T-helper 17 cell (primary cell): ENCODE measurements at regions not wholly inside any gene's neighbourhood (a gene's known extent, or its start where the extent isn't known, plus 50 kb on each side); places are given as distances from the start of the nearest gene placed in this dataset.
"Not testable (repeated sequence)": the region's sequence is repeated elsewhere in the genome, so short reads cannot be mapped to it uniquely, and the experiment has no call there.

ENCODE experiments used
- ATAC-seq: fragments of 150-1000 bp; cut with Tn5 transposase; 2 replicates; pipeline ENCODE4 v1.10.0; 2021; ENCODE audit warnings: mild to moderate bottlenecking, moderate library complexity
- DNase-seq, 3 donors: peaks; one replicate each; pipeline versions ENCODE4 v3.0.0 to v3.0.0-alpha.2; 2020 to 2021
- H3K9me3 ChIP-seq: one replicate; pipeline ENCODE4 v1.7.0; 2013; ENCODE audit warnings: low read length, mild to moderate bottlenecking; ENCODE audit not compliant: control insufficient read depth, poor library complexity, severe bottlenecking
- H3K27ac Mint-ChIP-seq: one replicate; pipeline ENCODE4 v1.8.0; 2022; ENCODE audit warnings: mild to moderate bottlenecking, moderate library complexity, mixed read lengths
- H3K27me3 Mint-ChIP-seq: one replicate; pipeline ENCODE4 v1.8.0; 2022; ENCODE audit warnings: mixed read lengths
- H3K36me3 Mint-ChIP-seq: one replicate; pipeline ENCODE4 v1.8.0; 2022; ENCODE audit warnings: low read depth, mixed read lengths
- H3K4me1 Mint-ChIP-seq: one replicate; pipeline ENCODE4 v1.8.0; 2022; ENCODE audit warnings: mild to moderate bottlenecking, mixed read lengths
- H3K4me3 Mint-ChIP-seq: one replicate; pipeline ENCODE4 v1.8.0; 2022; ENCODE audit warnings: mild to moderate bottlenecking, moderate library complexity, mixed read lengths

DNA sequence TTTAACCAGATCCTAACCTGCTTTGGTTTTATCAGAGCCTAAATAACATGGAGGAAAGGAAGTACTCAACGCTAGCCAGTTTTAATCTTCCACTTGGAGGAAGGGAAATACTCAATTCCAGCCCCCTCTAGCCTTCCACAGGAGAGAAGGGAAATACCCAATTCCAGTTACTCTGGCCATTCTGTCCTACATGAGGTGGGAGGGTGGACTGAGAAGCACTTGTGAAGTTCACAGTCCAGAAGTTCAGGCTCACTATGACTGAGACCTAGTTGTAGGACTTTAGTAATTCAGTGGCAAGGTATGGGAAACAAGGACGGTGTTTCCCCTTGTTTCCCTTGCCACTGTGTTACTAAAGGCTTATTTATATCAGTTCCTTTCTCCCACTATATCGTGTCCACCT, 672.0 kb downstream of the RFPL4B start:
- no peaks in the 10 kb centered on the region for H3K4me1 Mint-ChIP-seq
- no peak overlapping the region for H3K4me3 Mint-ChIP-seq
- ATAC-seq (no peak), DNase-seq (no peak)
- no peaks in the 10 kb centered on the region for H3K27me3 Mint-ChIP-seq
- no peak overlapping the region for H3K27ac Mint-ChIP-seq
- no peaks in the 10 kb centered on the region for H3K9me3 ChIP-seq
- no peaks in the 10 kb centered on the region for H3K36me3 Mint-ChIP-seq

- no peak for DNase-seq
- no peak for ATAC-seq
- H3K4me3 Mint-ChIP-seq = no peak overlapping the region
- no peak overlapping the region for H3K27ac Mint-ChIP-seq
- H3K27me3 Mint-ChIP-seq = no peaks in the 10 kb centered on the region
- H3K36me3 Mint-ChIP-seq = no peaks in the 10 kb centered on the region
- H3K4me1 Mint-ChIP-seq = no peaks in the 10 kb centered on the region
- no peaks in the 10 kb centered on the region for H3K9me3 ChIP-seq
These were observed 680.6 kb downstream of the RFPL4B start for GRCh38 chr6:113027780-113028179.

DNA sequence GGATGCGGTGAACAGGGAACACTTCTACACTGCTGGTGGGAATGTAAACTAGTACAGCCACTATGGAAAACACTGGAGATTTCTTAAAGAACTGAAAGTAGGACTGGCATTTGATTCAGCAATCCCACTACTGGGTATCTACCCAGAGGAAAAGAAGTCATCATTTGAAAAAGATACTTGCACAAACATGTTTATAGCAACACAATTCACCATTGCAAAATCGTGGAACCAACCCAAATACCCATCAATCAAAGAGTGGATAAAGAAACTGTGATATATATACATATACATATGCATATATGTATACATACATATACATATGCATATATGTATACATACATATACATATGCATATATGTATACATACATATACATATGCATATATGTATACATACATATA, 682.0 kb downstream of the RFPL4B start:
- H3K9me3 ChIP-seq, H3K27ac Mint-ChIP-seq, ATAC-seq, DNase-seq, H3K36me3 Mint-ChIP-seq, H3K4me1 Mint-ChIP-seq, H3K4me3 Mint-ChIP-seq, H3K27me3 Mint-ChIP-seq: not testable (repeated sequence)

GRCh38 chr6:113031591-113032238, 684.6 kb downstream of the RFPL4B start:
- ATAC-seq (no peak), DNase-seq (no peak)
- Mint-ChIP-seq H3K27me3 (no peaks in the 10 kb centered on the region), H3K27ac (no peak overlapping the region), H3K36me3 (no peaks in the 10 kb centered on the region), H3K4me1 (no peaks in the 10 kb centered on the region), H3K4me3 (no peak overlapping the region)
- no peaks in the 10 kb centered on the region for H3K9me3 ChIP-seq

- Mint-ChIP-seq H3K27ac (no peak overlapping the region), H3K4me1 (no peaks in the 10 kb centered on the region), H3K36me3 (no peaks in the 10 kb centered on the region), H3K4me3 (no peak overlapping the region), H3K27me3 (no peaks in the 10 kb centered on the region)
- no peak for ATAC-seq
- no peaks in the 10 kb centered on the region for H3K9me3 ChIP-seq
- DNase-seq = no peak
These were observed 691.9 kb downstream of the RFPL4B start for GRCh38 chr6:113039005-113039404.

DNA sequence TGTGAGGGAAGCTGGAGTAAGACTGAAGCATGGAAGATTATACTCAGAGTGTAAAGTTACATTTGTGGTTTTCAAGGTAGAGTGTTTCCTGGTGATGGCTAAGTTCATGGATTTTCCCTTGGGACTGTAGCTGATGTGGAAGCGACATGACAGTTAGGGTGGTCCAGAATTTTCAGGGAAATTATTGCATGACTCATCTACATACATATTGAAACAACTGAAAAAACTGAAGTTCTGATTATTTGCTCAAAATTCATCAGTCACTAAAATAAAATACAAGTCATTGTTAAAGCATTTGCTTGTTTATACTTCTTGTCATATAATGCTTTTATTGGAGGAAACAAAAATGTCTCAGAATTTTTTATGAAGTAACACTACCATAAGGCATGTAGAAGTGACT, 700.0 kb downstream of the RFPL4B start:
- no peak overlapping the region for H3K27ac Mint-ChIP-seq
- H3K4me3 Mint-ChIP-seq = no peak overlapping the region
- H3K27me3 Mint-ChIP-seq = no peaks in the 10 kb centered on the region
- H3K36me3 Mint-ChIP-seq = no peaks in the 10 kb centered on the region
- no peaks in the 10 kb centered on the region for H3K9me3 ChIP-seq
- no peaks in the 10 kb centered on the region for H3K4me1 Mint-ChIP-seq
- ATAC-seq = no peak
- DNase-seq = no peak

DNA sequence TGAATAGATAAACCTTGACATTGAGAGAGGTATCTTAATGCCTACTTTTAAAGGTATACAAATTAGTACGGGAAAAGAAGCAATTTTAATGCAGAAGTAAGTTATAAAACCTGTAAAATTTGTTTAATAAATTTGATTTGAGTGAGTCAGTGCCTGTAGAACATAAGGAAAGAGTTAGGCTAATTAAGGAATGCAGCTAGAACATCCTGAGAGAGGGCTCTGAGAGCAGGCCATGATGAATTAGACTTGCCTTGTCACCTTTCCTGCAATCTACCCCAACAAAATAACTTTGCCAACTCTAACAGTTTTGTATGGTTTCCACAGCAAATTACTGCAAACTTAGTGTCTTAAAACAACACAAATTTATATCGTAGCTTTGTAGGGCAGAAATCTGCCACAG, 700.8 kb downstream of the RFPL4B start:
- H3K36me3 Mint-ChIP-seq = no peaks in the 10 kb centered on the region
- DNase-seq = no peak
- H3K4me1 Mint-ChIP-seq = no peaks in the 10 kb centered on the region
- H3K27me3 Mint-ChIP-seq = no peaks in the 10 kb centered on the region
- no peak overlapping the region for H3K4me3 Mint-ChIP-seq
- H3K9me3 ChIP-seq = no peaks in the 10 kb centered on the region
- no peak overlapping the region for H3K27ac Mint-ChIP-seq
- ATAC-seq = no peak

GRCh38 chr6:113048741-113049140, 701.6 kb downstream of the RFPL4B start:
- Mint-ChIP-seq H3K27me3 (no peaks in the 10 kb centered on the region), H3K36me3 (no peaks in the 10 kb centered on the region), H3K4me1 (no peaks in the 10 kb centered on the region), H3K4me3 (no peak overlapping the region), H3K27ac (no peak overlapping the region)
- H3K9me3 ChIP-seq = no peaks in the 10 kb centered on the region
- no peak for ATAC-seq
- DNase-seq = no peak

DNA sequence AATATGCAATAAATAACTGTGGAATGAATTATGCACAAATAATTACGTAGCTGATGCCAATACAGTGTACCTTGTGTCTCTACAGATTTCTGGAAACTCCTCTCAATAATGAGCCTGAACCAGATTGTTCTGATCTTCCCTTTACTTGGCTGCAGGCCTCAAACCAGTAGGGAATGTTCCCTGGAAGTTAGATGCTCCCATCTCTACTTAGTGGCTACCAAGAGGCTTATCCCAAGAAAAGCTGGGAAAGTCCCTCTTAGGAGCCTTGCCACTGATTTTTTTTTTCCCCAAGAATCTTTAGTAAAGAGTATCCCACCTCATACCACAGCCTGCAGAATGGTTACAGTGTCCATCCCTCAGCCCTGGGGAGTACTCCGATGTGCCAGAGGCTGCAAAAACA, 702.1 kb downstream of the RFPL4B start:
- Mint-ChIP-seq H3K4me3 (no peak overlapping the region), H3K27ac (no peak overlapping the region), H3K4me1 (no peaks in the 10 kb centered on the region), H3K36me3 (no peaks in the 10 kb centered on the region), H3K27me3 (no peaks in the 10 kb centered on the region)
- ATAC-seq (no peak), DNase-seq (no peak)
- H3K9me3 ChIP-seq = no peaks in the 10 kb centered on the region

DNA sequence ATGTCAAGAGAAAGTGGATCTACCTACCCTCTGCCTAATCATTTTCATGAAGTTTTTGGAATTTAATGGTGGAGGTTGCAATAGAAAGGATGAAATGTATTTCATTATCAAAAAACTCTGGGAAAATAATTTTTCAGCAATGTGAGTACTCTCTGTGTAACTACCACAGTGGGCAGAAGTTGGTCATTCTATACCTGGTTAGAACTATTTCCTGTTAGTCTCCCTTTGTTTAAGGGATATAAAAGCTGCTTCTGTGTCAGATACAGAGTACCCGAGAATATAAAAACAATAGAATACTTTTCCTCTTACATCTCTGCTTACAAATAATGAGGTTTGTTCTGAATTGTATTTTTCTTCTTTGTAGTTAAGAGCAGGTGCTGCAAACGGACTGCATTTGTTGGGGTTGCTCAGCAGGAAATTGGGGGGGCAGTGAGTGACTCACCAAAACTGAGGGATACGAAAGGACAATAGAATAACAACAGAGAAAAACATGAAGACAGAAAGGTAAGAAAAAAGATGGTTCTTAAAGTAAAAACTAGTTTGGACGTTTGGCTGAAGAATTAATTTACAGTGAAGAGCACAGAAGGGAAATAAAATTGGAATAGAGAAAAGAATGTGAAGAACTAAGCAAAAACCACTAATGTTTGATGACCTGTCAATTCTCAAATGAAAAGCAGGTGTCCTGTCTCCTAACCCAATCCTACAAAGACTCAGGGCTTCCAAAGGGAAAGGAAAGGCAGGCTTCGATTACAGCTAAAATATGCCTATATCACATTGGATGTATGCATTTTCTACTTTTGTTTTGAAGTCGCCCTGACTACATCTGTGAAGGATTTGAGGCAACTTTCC, 703.1 kb downstream of the RFPL4B start:
- Mint-ChIP-seq H3K36me3 (no peaks in the 10 kb centered on the region), H3K4me1 (no peaks in the 10 kb centered on the region), H3K4me3 (no peak overlapping the region), H3K27me3 (no peaks in the 10 kb centered on the region), H3K27ac (no peak overlapping the region)
- ATAC-seq (no peak), DNase-seq (no peak)
- H3K9me3 ChIP-seq = no peaks in the 10 kb centered on the region

- no peaks in the 10 kb centered on the region for H3K9me3 ChIP-seq
- ATAC-seq (no peak), DNase-seq (no peak)
- H3K36me3 Mint-ChIP-seq = no peaks in the 10 kb centered on the region
- H3K4me3 Mint-ChIP-seq = no peak overlapping the region
- no peaks in the 10 kb centered on the region for H3K4me1 Mint-ChIP-seq
- no peak overlapping the region for H3K27ac Mint-ChIP-seq
- no peaks in the 10 kb centered on the region for H3K27me3 Mint-ChIP-seq
These were observed 703.8 kb downstream of the RFPL4B start for GRCh38 chr6:113050979-113051378.

- Mint-ChIP-seq H3K4me1 (no peaks in the 10 kb centered on the region), H3K36me3 (no peaks in the 10 kb centered on the region), H3K4me3 (no peak overlapping the region), H3K27me3 (no peaks in the 10 kb centered on the region), H3K27ac (no peak overlapping the region)
- DNase-seq (no peak), ATAC-seq (no peak)
- no peaks in the 10 kb centered on the region for H3K9me3 ChIP-seq
These were observed 705.4 kb downstream of the RFPL4B start for GRCh38 chr6:113052506-113052905.

DNA sequence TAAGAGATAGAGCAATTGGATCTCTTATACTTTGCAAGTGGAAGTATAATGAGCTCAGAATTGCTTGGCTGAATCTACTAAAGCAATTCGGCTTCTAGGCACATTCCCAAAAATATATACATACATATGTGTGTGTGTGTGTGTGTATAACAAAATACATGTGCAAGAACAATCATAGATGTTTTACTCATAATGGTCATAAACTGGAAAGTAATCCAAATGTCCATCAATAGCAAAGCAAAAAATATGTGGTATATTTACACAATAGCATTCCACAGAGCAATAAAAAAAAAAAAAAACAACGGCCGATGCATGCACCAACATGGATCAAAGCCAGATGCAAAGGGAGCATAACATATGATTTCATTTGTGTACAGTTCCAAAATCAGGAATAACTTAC, 707.9 kb downstream of the RFPL4B start:
- H3K4me1 Mint-ChIP-seq = no peaks in the 10 kb centered on the region
- H3K27me3 Mint-ChIP-seq = no peaks in the 10 kb centered on the region
- no peaks in the 10 kb centered on the region for H3K9me3 ChIP-seq
- H3K4me3 Mint-ChIP-seq = no peak overlapping the region
- no peak for DNase-seq
- no peaks in the 10 kb centered on the region for H3K36me3 Mint-ChIP-seq
- no peak overlapping the region for H3K27ac Mint-ChIP-seq
- no peak for ATAC-seq

DNA sequence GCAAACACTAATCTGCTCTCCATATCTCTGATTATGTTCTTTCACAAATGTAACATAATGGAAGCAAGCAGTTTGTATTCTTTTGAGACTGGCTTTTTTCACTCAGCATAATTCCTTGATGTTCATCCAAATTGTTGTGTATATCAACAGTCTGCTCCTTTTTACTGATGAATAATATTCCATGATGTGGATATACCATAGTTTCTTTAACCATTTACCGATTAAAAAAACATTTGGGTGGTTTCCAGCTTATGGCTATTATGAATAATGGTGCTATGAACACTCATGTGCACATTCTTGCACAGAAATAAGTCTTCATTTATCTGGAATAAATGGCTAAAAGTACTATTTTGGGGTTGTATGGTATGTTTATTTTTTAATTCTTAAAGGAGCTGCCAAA, 708.9 kb downstream of the RFPL4B start:
- no peak for DNase-seq
- ATAC-seq = no peak
- no peaks in the 10 kb centered on the region for H3K36me3 Mint-ChIP-seq
- H3K27me3 Mint-ChIP-seq = no peaks in the 10 kb centered on the region
- H3K27ac Mint-ChIP-seq = no peak overlapping the region
- no peak overlapping the region for H3K4me3 Mint-ChIP-seq
- no peaks in the 10 kb centered on the region for H3K9me3 ChIP-seq
- no peaks in the 10 kb centered on the region for H3K4me1 Mint-ChIP-seq
